ENCODE measurements at regions not wholly inside any gene's neighbourhood (a gene's known extent, or its start where the extent isn't known, plus 50 kb on each side); places are given as distances from the start of the nearest gene placed in this dataset.

- TF ChIP-seq ZNF318 (IDR thresholded peaks at IDR 0.05; ENCODE audit: borderline replicate concordance in 1 of 2, low read depth in 1 of 2) (no peak), CREB3 (tag; conservative IDR thresholded peaks at IDR 0.05; ENCODE audit: low read depth) (no peak), TEAD1 (CRISPR knock-in tag; IDR thresholded peaks at IDR 0.05) (0 out of 4 replicates have a peak, but pooled peaks of 1 of the 2 experiments have one; percentile 43), DEAF1 (CRISPR knock-in tag; IDR thresholded peaks at IDR 0.05) (peak; percentile 61), HES1 (IDR thresholded peaks at IDR 0.05; ENCODE audit: low read depth) (no peak), ZNF707 (CRISPR knock-in tag; conservative IDR thresholded peaks at IDR 0.05) (no peak), ILK (tag; IDR thresholded peaks at IDR 0.05; ENCODE audit: borderline replicate concordance, low read depth) (no peak), CUX1 (CRISPR knock-in tag; IDR thresholded peaks at IDR 0.05) (no peak)
Measured at GRCh38 chr15:66619152-66619903, 53.5 kb upstream of the LCTL start (continued).

Data from K562 (cell line).